Retinal pigment epithelial cell (primary cell): ENCODE measurements at regions not wholly inside any gene's neighbourhood (a gene's known extent, or its start where the extent isn't known, plus 50 kb on each side); places are given as distances from the start of the nearest gene placed in this dataset.

Experiments
- DNase-seq: peaks from one replicate; pipeline ENCODE4 v3.0.0-alpha.2; 2010; ENCODE audit warnings: low read depth
- H3K4me3 ChIP-seq: 2 replicates; pipeline ENCODE4 v1.5.1; 2011; ENCODE audit warnings: mild to moderate bottlenecking, low read length, control low read depth, moderate library complexity
- TF ChIP-seq, protein P1 (sequence below): conservative IDR thresholded peaks from 2 replicates; pipeline ENCODE4 v1.5.1; 2011; ENCODE audit warnings: low read depth, low read length, control low read depth, inconsistent platforms

DNA sequence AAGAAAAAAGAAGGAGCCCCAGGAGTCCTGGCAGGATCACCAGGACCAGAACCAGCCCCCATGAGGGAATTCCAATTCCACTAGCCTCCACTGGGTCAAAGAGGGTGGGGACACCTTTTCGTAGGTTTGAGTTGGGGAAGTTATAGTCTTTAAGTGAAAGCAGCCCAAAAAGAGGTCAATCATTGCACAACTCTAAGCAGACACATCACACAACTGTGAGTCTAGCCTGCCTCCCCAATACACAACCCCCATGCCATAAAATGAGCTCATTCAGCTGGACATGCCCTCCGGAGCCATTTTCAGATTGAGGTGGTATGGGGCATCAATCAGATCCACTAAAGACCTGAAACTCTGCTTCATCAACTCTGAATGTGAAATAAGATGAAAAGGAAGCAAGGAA lies 179.9 kb downstream of the NPHP4 start:
- DNase-seq: no peak
- no peak overlapping the region for H3K4me3 ChIP-seq
- TF ChIP-seq, protein P1, sequence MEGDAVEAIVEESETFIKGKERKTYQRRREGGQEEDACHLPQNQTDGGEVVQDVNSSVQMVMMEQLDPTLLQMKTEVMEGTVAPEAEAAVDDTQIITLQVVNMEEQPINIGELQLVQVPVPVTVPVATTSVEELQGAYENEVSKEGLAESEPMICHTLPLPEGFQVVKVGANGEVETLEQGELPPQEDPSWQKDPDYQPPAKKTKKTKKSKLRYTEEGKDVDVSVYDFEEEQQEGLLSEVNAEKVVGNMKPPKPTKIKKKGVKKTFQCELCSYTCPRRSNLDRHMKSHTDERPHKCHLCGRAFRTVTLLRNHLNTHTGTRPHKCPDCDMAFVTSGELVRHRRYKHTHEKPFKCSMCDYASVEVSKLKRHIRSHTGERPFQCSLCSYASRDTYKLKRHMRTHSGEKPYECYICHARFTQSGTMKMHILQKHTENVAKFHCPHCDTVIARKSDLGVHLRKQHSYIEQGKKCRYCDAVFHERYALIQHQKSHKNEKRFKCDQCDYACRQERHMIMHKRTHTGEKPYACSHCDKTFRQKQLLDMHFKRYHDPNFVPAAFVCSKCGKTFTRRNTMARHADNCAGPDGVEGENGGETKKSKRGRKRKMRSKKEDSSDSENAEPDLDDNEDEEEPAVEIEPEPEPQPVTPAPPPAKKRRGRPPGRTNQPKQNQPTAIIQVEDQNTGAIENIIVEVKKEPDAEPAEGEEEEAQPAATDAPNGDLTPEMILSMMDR: no peak

DNA sequence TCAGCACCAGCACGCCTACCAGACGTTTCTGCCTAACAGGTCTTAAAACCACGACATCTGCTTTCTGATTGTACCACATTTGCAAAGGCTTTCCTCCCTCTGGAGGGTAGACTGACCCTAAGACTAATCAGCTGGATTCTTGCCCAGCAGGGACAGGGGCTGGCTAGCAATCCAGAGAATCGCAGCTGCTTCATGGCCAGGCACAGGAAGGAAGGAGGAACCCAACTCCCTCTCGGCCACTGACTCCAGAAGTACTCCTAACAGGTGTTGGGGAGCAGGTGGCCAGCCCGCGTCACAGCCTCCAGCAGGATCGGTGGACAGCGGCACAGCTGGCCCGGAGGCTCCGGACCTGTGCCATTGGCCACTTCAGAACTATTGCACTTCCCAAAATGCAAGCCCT lies 180.8 kb downstream of the NPHP4 start:
- TF ChIP-seq, protein P1: no peak
- no peak for DNase-seq
- no peak overlapping the region for H3K4me3 ChIP-seq

DNA sequence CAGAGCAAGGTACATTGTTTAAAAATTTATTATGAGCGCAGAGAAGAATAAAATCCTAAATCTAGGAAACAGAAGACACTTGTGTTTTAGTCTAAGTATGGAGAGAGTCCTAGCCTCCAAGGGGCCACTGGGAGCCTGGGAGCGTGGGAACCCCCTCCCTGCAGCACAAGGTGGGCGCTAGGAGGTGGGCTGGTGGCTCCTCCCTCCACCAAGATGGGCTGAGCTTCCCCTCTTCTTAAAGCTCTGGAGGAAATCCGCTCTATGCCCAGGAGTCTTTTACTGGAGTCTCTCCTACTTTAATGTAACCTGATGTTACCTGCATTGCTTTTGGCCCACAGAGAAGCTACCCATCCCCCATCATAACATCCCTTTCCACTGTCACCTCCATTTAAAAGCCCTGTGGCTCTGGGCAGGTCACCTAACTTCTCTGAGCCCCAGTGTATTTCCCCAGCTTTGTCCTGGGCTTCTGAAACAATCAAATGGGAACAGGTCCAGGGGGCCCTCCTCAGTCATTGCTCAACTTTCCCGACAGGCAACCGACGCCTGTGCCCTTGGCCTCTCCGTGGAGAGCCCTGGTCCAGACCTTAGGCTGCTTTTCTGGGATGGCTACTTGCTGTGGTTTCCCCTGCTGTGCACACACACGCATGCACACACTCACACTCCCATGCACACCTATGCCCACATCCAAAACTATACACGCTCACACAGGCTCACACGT lies 181.5 kb downstream of the NPHP4 start:
- no peak for DNase-seq
- H3K4me3 ChIP-seq: no peak overlapping the region
- TF ChIP-seq, protein P1: no peak

DNA sequence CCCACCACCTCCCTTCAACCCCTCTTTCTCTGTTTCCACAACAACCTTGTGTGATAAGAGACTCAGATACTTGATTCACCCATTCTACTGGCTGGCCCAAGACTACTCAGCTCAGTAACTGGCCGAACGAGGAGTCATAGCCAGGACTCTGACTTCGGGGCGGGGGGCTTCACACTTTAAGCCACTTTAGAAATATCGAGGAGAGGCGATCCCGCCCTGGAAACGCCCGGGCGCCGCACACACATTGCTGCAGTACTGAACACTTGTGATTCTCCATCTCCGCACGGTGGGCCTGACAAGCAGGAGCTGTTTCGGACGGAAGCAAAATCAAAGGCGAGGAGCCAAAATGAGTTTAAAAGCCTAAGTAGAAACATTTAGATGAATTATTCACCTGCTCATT lies 182.1 kb downstream of the NPHP4 start:
- H3K4me3 ChIP-seq: no peak overlapping the region
- no peak for DNase-seq
- TF ChIP-seq, protein P1: no peak

DNA sequence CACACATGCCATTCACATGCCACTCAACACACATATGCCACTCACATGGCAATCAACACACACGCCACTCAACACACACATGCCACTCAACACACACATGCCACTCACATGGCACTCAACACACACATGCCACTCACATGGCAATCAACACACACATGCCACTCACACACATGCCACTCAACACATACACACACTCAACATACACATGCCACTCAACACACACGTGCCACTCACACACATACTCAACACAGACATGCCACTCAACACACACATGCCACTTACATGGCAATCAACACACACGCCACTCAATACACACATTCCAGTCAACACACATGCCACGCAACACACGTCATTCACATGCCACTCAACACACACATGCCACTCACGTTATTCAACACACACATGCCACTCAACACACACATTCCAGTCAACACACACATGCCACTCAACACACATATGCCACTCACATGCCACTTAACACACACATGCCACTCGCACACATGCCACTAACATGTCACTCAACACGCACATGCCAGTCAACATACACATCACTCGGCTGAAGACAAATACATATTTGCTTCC lies 182.9 kb downstream of the NPHP4 start:
- no peak for DNase-seq
- no peak overlapping the region for H3K4me3 ChIP-seq
- TF ChIP-seq, protein P1: no peak

DNA sequence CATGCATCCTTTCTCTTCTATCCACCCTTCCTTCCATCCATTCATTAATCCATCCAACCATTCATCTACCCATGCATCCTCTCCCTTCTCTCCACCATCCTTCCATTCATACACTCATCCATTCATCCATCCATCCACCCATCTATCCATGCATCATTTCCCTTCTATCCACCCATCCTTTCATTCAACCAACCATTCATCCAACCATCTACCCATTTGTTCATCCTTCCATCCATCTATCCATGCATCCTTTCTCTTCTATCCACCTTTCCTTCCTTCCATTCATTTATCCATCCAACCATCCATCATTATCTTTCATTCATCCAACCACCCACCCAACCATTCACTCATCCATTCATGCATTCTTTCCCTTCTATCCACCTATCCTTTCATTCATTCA lies 188.4 kb downstream of the NPHP4 start:
- no peak overlapping the region for H3K4me3 ChIP-seq
- DNase-seq: no peak
- TF ChIP-seq, protein P1: no peak

DNA sequence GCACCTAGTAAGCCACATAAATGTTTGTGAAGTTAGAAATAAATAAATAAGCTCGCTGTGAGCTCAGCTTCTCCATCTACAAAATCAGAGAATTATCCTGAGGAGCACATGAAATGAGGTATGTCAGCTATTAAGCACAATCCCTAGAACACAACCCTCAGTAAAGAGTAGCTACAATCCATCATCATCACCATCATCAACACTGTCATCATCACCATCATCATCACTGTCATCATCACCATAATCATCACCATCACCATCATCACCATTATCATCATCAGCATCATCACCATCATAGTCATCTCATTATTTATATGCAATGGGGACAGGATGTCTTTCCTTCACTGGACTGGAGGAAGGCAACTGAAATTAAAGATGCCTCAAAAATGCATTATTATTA lies 189.6 kb downstream of the NPHP4 start:
- no peak overlapping the region for H3K4me3 ChIP-seq
- DNase-seq: no peak
- TF ChIP-seq, protein P1: no peak
